ENCODE measurements at regions not wholly inside any gene's neighbourhood (a gene's known extent, or its start where the extent isn't known, plus 50 kb on each side); places are given as distances from the start of the nearest gene placed in this dataset.

GRCh38 chr4:79757600-79757999, 315.4 kb downstream of the ANTXR2 start:
- DNase-seq: peak; percentile 16
- in situ Hi-C loops (cut with MboI): no loop called here

GRCh38 chr4:79756140-79756895, 316.7 kb downstream of the ANTXR2 start:
- Histone ChIP-seq H3K27me3 (replicated peaks; ENCODE audit: insufficient read depth) (no peaks in the 10 kb centered on the region), H3K4me1 (ENCODE audit: insufficient read depth) (no peaks in the 10 kb centered on the region; the same call in 1 of the 2 replicates), H3K4me2 (ENCODE audit: unreplicated experiment) (no peak overlapping the region), H4K20me1 (ENCODE audit: insufficient read depth) (no peaks in the 10 kb centered on the region), H3K9me2 (ENCODE audit: insufficient read depth) (no peaks in the 10 kb centered on the region), H2AFZ (no peak overlapping the region), H3K9me3 (ENCODE audit: low read depth) (no peaks in the 10 kb centered on the region), H3K36me3 (ENCODE audit: low read depth) (no peaks in the 10 kb centered on the region), H3K79me2 (ENCODE audit: insufficient read depth) (no peaks in the 10 kb centered on the region), H3K27ac (no peak overlapping the region), H3K4me3 (no peak overlapping the region), H3K9ac (no peak overlapping the region), H3F3A (ENCODE audit: insufficient read depth) (no peaks in the 10 kb centered on the region)
- DNase-seq: no peak
- TF ChIP-seq EZH2 (IDR thresholded peaks at IDR 0.05; ENCODE audit: insufficient read depth, poor library complexity, severe bottlenecking) (no peak), EZH2phosphoT487 (IDR thresholded peaks at IDR 0.05; ENCODE audit: insufficient read depth, low read depth) (no peak)
- in situ Hi-C loops (cut with MboI): no loop called here
- 24 to 35% methylated on average over 2 of the region's 2 CpGs for WGBS, 2 experiments (ENCODE audit: low coverage in 1 of 2, low lambda C conversion rate in 2 of 2, missing lambda C conversion rate in 2 of 2)

More at GRCh38 chr4:79757600-79757999, 315.4 kb downstream of the ANTXR2 start:
- no peak overlapping the region for H2AFZ ChIP-seq
- H3K27me3 ChIP-seq (replicated peaks; ENCODE audit: insufficient read depth): no peaks in the 10 kb centered on the region
- no peaks in the 10 kb centered on the region for H3K9me3 ChIP-seq (ENCODE audit: low read depth)
- no peak overlapping the region for H3K4me2 ChIP-seq (ENCODE audit: unreplicated experiment)
- H3K36me3 ChIP-seq (ENCODE audit: low read depth): no peaks in the 10 kb centered on the region
- TF ChIP-seq EZH2 (IDR thresholded peaks at IDR 0.05; ENCODE audit: insufficient read depth, poor library complexity, severe bottlenecking) (no peak), EZH2phosphoT487 (IDR thresholded peaks at IDR 0.05; ENCODE audit: insufficient read depth, low read depth) (no peak)
- H3K9ac ChIP-seq: no peak overlapping the region
- H3K27ac ChIP-seq: no peak overlapping the region
- H3K79me2 ChIP-seq (ENCODE audit: insufficient read depth): no peaks in the 10 kb centered on the region
- H3K9me2 ChIP-seq (ENCODE audit: insufficient read depth): no peaks in the 10 kb centered on the region
- H3K4me1 ChIP-seq (ENCODE audit: insufficient read depth): no peaks in the 10 kb centered on the region; the same call in 1 of the 2 replicates
- H3K4me3 ChIP-seq: no peak overlapping the region
- no peaks in the 10 kb centered on the region for H3F3A ChIP-seq (ENCODE audit: insufficient read depth)
- H4K20me1 ChIP-seq (ENCODE audit: insufficient read depth): no peaks in the 10 kb centered on the region

- Histone ChIP-seq H3K79me2 (ENCODE audit: insufficient read depth) (no peaks in the 10 kb centered on the region), H3K9me3 (ENCODE audit: low read depth) (no peaks in the 10 kb centered on the region), H3F3A (ENCODE audit: insufficient read depth) (no peaks in the 10 kb centered on the region), H3K9ac (no peak overlapping the region), H3K9me2 (ENCODE audit: insufficient read depth) (no peaks in the 10 kb centered on the region), H3K4me3 (no peak overlapping the region), H3K36me3 (ENCODE audit: low read depth) (no peaks in the 10 kb centered on the region), H4K20me1 (ENCODE audit: insufficient read depth) (no peaks in the 10 kb centered on the region), H3K27me3 (replicated peaks; ENCODE audit: insufficient read depth) (no peaks in the 10 kb centered on the region), H3K4me1 (ENCODE audit: insufficient read depth) (no peaks in the 10 kb centered on the region), H2AFZ (no peak overlapping the region), H3K27ac (no peak overlapping the region), H3K4me2 (ENCODE audit: unreplicated experiment) (no peak overlapping the region)
- TF ChIP-seq EZH2phosphoT487 (IDR thresholded peaks at IDR 0.05; ENCODE audit: insufficient read depth, low read depth) (no peak), EZH2 (IDR thresholded peaks at IDR 0.05; ENCODE audit: insufficient read depth, poor library complexity, severe bottlenecking) (no peak)
- WGBS, 2 experiments (ENCODE audit: low coverage in 1 of 2, low lambda C conversion rate in 2 of 2, missing lambda C conversion rate in 2 of 2): 77 to 78% methylated on average over 2 of the region's 2 CpGs
- DNase-seq: no peak
- in situ Hi-C loops (cut with MboI): no loop called here
Measured at GRCh38 chr4:79748835-79749234, 324.2 kb downstream of the ANTXR2 start.

- Histone ChIP-seq H3K9me3 (ENCODE audit: low read depth) (no peaks in the 10 kb centered on the region), H3K9ac (no peak overlapping the region), H3K4me1 (ENCODE audit: insufficient read depth) (no peaks in the 10 kb centered on the region), H3K4me2 (ENCODE audit: unreplicated experiment) (no peak overlapping the region), H3K27me3 (replicated peaks; ENCODE audit: insufficient read depth) (no peaks in the 10 kb centered on the region), H3K4me3 (no peak overlapping the region), H3K79me2 (ENCODE audit: insufficient read depth) (no peaks in the 10 kb centered on the region), H3K27ac (no peak overlapping the region), H3K36me3 (ENCODE audit: low read depth) (no peaks in the 10 kb centered on the region), H3F3A (ENCODE audit: insufficient read depth) (no peaks in the 10 kb centered on the region), H2AFZ (no peak overlapping the region), H3K9me2 (ENCODE audit: insufficient read depth) (no peaks in the 10 kb centered on the region), H4K20me1 (ENCODE audit: insufficient read depth) (no peaks in the 10 kb centered on the region)
- no peak for DNase-seq
- no peak for TF ChIP-seq EZH2phosphoT487 (IDR thresholded peaks at IDR 0.05; ENCODE audit: insufficient read depth, low read depth)
- TF ChIP-seq EZH2 (IDR thresholded peaks at IDR 0.05; ENCODE audit: insufficient read depth, poor library complexity, severe bottlenecking): no peak
- in situ Hi-C loops (cut with MboI): no loop called here
Measured at GRCh38 chr4:79747252-79747651, 325.8 kb downstream of the ANTXR2 start.

GRCh38 chr4:79743014-79743413, 330.0 kb downstream of the ANTXR2 start:
- no peaks in the 10 kb centered on the region for H3K9me2 ChIP-seq (ENCODE audit: insufficient read depth)
- no peak overlapping the region for H2AFZ ChIP-seq
- no peaks in the 10 kb centered on the region for H3K9me3 ChIP-seq (ENCODE audit: low read depth)
- H3K9ac ChIP-seq: no peak overlapping the region
- H3K4me3 ChIP-seq: no peak overlapping the region
- H3K79me2 ChIP-seq (ENCODE audit: insufficient read depth): no peaks in the 10 kb centered on the region
- no peaks in the 10 kb centered on the region for H3K36me3 ChIP-seq (ENCODE audit: low read depth)
- DNase-seq: no peak
- no peak overlapping the region for H3K4me2 ChIP-seq (ENCODE audit: unreplicated experiment)
- no peak overlapping the region for H3K27ac ChIP-seq
- no peaks in the 10 kb centered on the region for H3K4me1 ChIP-seq (ENCODE audit: insufficient read depth)
- in situ Hi-C loops (cut with MboI): no loop called here
- TF ChIP-seq EZH2phosphoT487 (IDR thresholded peaks at IDR 0.05; ENCODE audit: insufficient read depth, low read depth) (no peak), EZH2 (IDR thresholded peaks at IDR 0.05; ENCODE audit: insufficient read depth, poor library complexity, severe bottlenecking) (no peak)
- no peaks in the 10 kb centered on the region for H3K27me3 ChIP-seq (replicated peaks; ENCODE audit: insufficient read depth)
- H3F3A ChIP-seq (ENCODE audit: insufficient read depth): no peaks in the 10 kb centered on the region
- no peaks in the 10 kb centered on the region for H4K20me1 ChIP-seq (ENCODE audit: insufficient read depth)
- WGBS, 2 experiments (ENCODE audit: low coverage in 1 of 2, low lambda C conversion rate in 2 of 2, missing lambda C conversion rate in 2 of 2): 82 to 84% methylated on average over 8 of the region's 8 CpGs
